IPS-18a (cell line): ENCODE measurements at regions not wholly inside any gene's neighbourhood (a gene's known extent, or its start where the extent isn't known, plus 50 kb on each side); places are given as distances from the start of the nearest gene placed in this dataset.
"Not testable (repeated sequence)": the region's sequence is repeated elsewhere in the genome, so short reads cannot be mapped to it uniquely, and the experiment has no call there.

ENCODE experiments used
- H3K27ac ChIP-seq: one replicate; pipeline ENCODE4 v1.5.1; 2013; ENCODE audit warnings: low read length
- H3K27me3 ChIP-seq: one replicate; pipeline ENCODE4 v1.6.1; 2013; ENCODE audit warnings: mild to moderate bottlenecking, low read length; ENCODE audit not compliant: control insufficient read depth, insufficient read depth
- H3K36me3 ChIP-seq: one replicate; pipeline ENCODE4 v1.6.1; 2013; ENCODE audit warnings: low read depth, low read length; ENCODE audit not compliant: control insufficient read depth
- H3K4me1 ChIP-seq: one replicate; pipeline ENCODE4 v1.6.1; 2013; ENCODE audit warnings: low read depth, low read length; ENCODE audit not compliant: control insufficient read depth
- H3K4me3 ChIP-seq: one replicate; pipeline ENCODE4 v1.5.1; 2013; ENCODE audit warnings: low read length
- H3K9ac ChIP-seq: one replicate; pipeline ENCODE4 v1.6.1; 2013; ENCODE audit warnings: mild to moderate bottlenecking, low read length, moderate library complexity
- H3K9me3 ChIP-seq: one replicate; pipeline ENCODE4 v1.6.1; 2013; ENCODE audit warnings: low read depth, low read length; ENCODE audit not compliant: control insufficient read depth

GRCh38 chr20:30871127-30871526 is 386.3 kb upstream of the DEFB115 start:
- H3K9me3 ChIP-seq: peaks cover 27% of the 10 kb centered on the region
- H3K36me3 ChIP-seq, H3K4me1 ChIP-seq, H3K27me3 ChIP-seq, H3K4me3 ChIP-seq, H3K27ac ChIP-seq, H3K9ac ChIP-seq: not testable (repeated sequence)

- H3K27me3 ChIP-seq, H3K36me3 ChIP-seq, H3K4me3 ChIP-seq, H3K4me1 ChIP-seq, H3K27ac ChIP-seq, H3K9ac ChIP-seq: not testable (repeated sequence)
- H3K9me3 ChIP-seq: peaks cover 27% of the 10 kb centered on the region
Observed at GRCh38 chr20:30872252-30872651, 385.2 kb upstream of the DEFB115 start.

GRCh38 chr20:30875868-30876267 is 381.6 kb upstream of the DEFB115 start:
- not testable (repeated sequence) for H3K36me3 ChIP-seq, H3K27me3 ChIP-seq, H3K27ac ChIP-seq, H3K9ac ChIP-seq, H3K4me3 ChIP-seq, H3K4me1 ChIP-seq
- peaks cover 16% of the 10 kb centered on the region for H3K9me3 ChIP-seq

GRCh38 chr20:30891400-30891799 is 366.1 kb upstream of the DEFB115 start:
- not testable (repeated sequence) for H3K4me3 ChIP-seq, H3K36me3 ChIP-seq, H3K9ac ChIP-seq, H3K27ac ChIP-seq, H3K27me3 ChIP-seq, H3K9me3 ChIP-seq, H3K4me1 ChIP-seq

- no peaks in the 10 kb centered on the region for H3K4me1 ChIP-seq
- no peak overlapping the region for H3K4me3 ChIP-seq
- no peak overlapping the region for H3K9ac ChIP-seq
- no peak overlapping the region for H3K27ac ChIP-seq
- no peaks in the 10 kb centered on the region for H3K9me3 ChIP-seq
- no peaks in the 10 kb centered on the region for H3K36me3 ChIP-seq
- H3K27me3 ChIP-seq: no peaks in the 10 kb centered on the region
Observed at GRCh38 chr20:30892541-30893345, 364.7 kb upstream of the DEFB115 start.

- H3K36me3 ChIP-seq, H3K9ac ChIP-seq, H3K27ac ChIP-seq, H3K9me3 ChIP-seq, H3K4me3 ChIP-seq, H3K4me1 ChIP-seq, H3K27me3 ChIP-seq: not testable (repeated sequence)
Observed at GRCh38 chr20:30893346-30894314, 363.8 kb upstream of the DEFB115 start.

GRCh38 chr20:30894707-30895353 is 362.6 kb upstream of the DEFB115 start:
- not testable (repeated sequence) for H3K36me3 ChIP-seq, H3K27me3 ChIP-seq, H3K4me3 ChIP-seq, H3K27ac ChIP-seq, H3K9me3 ChIP-seq, H3K9ac ChIP-seq, H3K4me1 ChIP-seq

GRCh38 chr20:30895354-30895711 is 362.1 kb upstream of the DEFB115 start:
- H3K9ac ChIP-seq, H3K27me3 ChIP-seq, H3K27ac ChIP-seq, H3K36me3 ChIP-seq, H3K4me1 ChIP-seq, H3K4me3 ChIP-seq, H3K9me3 ChIP-seq: not testable (repeated sequence)

GRCh38 chr20:30899370-30900079 is 357.9 kb upstream of the DEFB115 start:
- not testable (repeated sequence) for H3K27me3 ChIP-seq, H3K4me1 ChIP-seq, H3K4me3 ChIP-seq, H3K9ac ChIP-seq, H3K36me3 ChIP-seq, H3K27ac ChIP-seq, H3K9me3 ChIP-seq

GRCh38 chr20:30900080-30900719 is 357.3 kb upstream of the DEFB115 start:
- H3K4me3 ChIP-seq, H3K9ac ChIP-seq, H3K9me3 ChIP-seq, H3K27me3 ChIP-seq, H3K27ac ChIP-seq, H3K4me1 ChIP-seq, H3K36me3 ChIP-seq: not testable (repeated sequence)

- not testable (repeated sequence) for H3K9ac ChIP-seq, H3K27ac ChIP-seq, H3K36me3 ChIP-seq, H3K4me1 ChIP-seq, H3K27me3 ChIP-seq, H3K9me3 ChIP-seq, H3K4me3 ChIP-seq
Observed at GRCh38 chr20:30905231-30905630, 352.2 kb upstream of the DEFB115 start.
